K562 (cell line): ENCODE measurements at regions not wholly inside any gene's neighbourhood (a gene's known extent, or its start where the extent isn't known, plus 50 kb on each side); places are given as distances from the start of the nearest gene placed in this dataset.

ENCODE experiments used
- FOS ChIP-seq: IDR thresholded peaks from 3 replicates; pipeline ENCODE4 v1.6.1; 2011; ENCODE audit not compliant: insufficient read length; ENCODE audit errors: extremely low read depth
- L3MBTL2 ChIP-seq: fragments of 450-650 bp; IDR thresholded peaks from 2 replicates; pipeline ENCODE4 v1.6.1; 2016; ENCODE audit warnings: mild to moderate bottlenecking, moderate library complexity
- RAD21 ChIP-seq, 2 experiments: fragments of 250-450 bp in 1 of 2; fragments of 450-650 bp in 1 of 2; sonication (Bioruptor Pico) in 1 of 2; formaldehyde crosslinking in 1 of 2; IDR thresholded peaks in 1 of 2; conservative IDR thresholded peaks in 1 of 2; 2 replicates each; pipeline versions ENCODE4 v1.4.0 to v1.8.0; 2020 to 2022; ENCODE audit warnings: mild to moderate bottlenecking in 2 of 2, moderate library complexity in 1 of 2
- SOX6 ChIP-seq: fragments of 450-650 bp; IDR thresholded peaks from 2 replicates; pipeline ENCODE4 v1.6.1; 2014; ENCODE audit warnings: mild to moderate bottlenecking
- TCF7L2 ChIP-seq: fragments of 150-350 bp; IDR thresholded peaks from 2 replicates; pipeline ENCODE4 v1.6.1; 2016; ENCODE audit warnings: low read depth, mild to moderate bottlenecking, low read length, moderate library complexity
- TEAD4 ChIP-seq, 2 experiments: sonication (generic) in 1 of 2; formaldehyde crosslinking in 1 of 2; IDR thresholded peaks; 2 replicates each; pipeline versions ENCODE4 v1.6.1 to v1.8.0; 2012 to 2022; ENCODE audit warnings: borderline replicate concordance in 1 of 2, inconsistent platforms in 1 of 2, low read length in 1 of 2, mild to moderate bottlenecking in 1 of 2, missing genetic modification reagents in 1 of 2
- ZBTB26 ChIP-seq: fragments of 450-650 bp; formaldehyde crosslinking; IDR thresholded peaks from 2 replicates; pipeline ENCODE4 v1.4.0; 2022; ENCODE audit warnings: missing genetic modification characterization
- ZNF507 ChIP-seq: conservative IDR thresholded peaks from 2 replicates; pipeline ENCODE4 v1.6.1; 2017; ENCODE audit warnings: missing genetic modification characterization, missing compliant biosample characterization
- TF ChIP-seq, protein P1 (sequence below), 3 experiments: IDR thresholded peaks in 2 of 3; conservative IDR thresholded peaks in 1 of 3; 2 replicates each; pipeline ENCODE4 v1.5.1; 2011 to 2012; ENCODE audit warnings: low read length in 3 of 3, mild to moderate bottlenecking in 3 of 3, control low read depth in 2 of 3, improper control_type of control experiment in 1 of 3, inconsistent platforms in 1 of 3, low read depth in 1 of 3, mixed read lengths in 1 of 3, moderate library complexity in 1 of 3; ENCODE audit not compliant: insufficient read depth in 2 of 3

DNA sequence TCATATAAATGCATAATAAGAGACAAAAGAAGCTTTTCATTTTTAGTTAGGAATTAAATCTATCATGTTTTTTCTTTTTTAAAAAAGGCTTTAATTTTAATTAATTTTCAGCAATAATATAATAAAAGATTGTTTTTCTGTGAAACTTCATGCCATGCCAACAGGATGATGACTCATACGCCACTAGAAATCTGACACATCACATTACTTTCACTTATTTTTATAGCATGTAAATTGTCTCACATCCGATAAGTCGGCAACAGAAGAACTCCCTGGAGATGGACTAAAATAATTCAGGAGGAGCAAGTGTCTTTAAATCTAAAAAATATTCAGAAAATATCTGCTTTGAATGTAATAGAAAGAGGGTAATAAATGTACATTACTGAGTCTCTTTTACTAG is 1024.2 kb upstream of the ACVR2A start:
- no peak for TF ChIP-seq TEAD4 (IDR thresholded peaks at IDR 0.05; ENCODE audit: low read length)
- TF ChIP-seq TEAD4 (CRISPR knock-in tag; IDR thresholded peaks at IDR 0.05; ENCODE audit: borderline replicate concordance): no peak
- TF ChIP-seq, protein P1, sequence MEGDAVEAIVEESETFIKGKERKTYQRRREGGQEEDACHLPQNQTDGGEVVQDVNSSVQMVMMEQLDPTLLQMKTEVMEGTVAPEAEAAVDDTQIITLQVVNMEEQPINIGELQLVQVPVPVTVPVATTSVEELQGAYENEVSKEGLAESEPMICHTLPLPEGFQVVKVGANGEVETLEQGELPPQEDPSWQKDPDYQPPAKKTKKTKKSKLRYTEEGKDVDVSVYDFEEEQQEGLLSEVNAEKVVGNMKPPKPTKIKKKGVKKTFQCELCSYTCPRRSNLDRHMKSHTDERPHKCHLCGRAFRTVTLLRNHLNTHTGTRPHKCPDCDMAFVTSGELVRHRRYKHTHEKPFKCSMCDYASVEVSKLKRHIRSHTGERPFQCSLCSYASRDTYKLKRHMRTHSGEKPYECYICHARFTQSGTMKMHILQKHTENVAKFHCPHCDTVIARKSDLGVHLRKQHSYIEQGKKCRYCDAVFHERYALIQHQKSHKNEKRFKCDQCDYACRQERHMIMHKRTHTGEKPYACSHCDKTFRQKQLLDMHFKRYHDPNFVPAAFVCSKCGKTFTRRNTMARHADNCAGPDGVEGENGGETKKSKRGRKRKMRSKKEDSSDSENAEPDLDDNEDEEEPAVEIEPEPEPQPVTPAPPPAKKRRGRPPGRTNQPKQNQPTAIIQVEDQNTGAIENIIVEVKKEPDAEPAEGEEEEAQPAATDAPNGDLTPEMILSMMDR (IDR thresholded peaks at IDR 0.05 in 2 of 3, conservative IDR thresholded peaks at IDR 0.05 in 1 of 3; ENCODE audit: insufficient read depth in 2 of 3, low read depth in 1 of 3, low read length in 3 of 3): no peak
- TF ChIP-seq RAD21 (CRISPR knock-in tag; conservative IDR thresholded peaks at IDR 0.05 in 1 of 2, IDR thresholded peaks at IDR 0.05 in 1 of 2): no peak
- TF ChIP-seq SOX6: no peak
- no peak for TF ChIP-seq FOS
- no peak for TF ChIP-seq ZBTB26 (CRISPR knock-in tag)
- TF ChIP-seq L3MBTL2: no peak
- TF ChIP-seq TCF7L2: no peak
- TF ChIP-seq ZNF507: no peak
